MV-4-11 (cell line): ENCODE measurements at regions not wholly inside any gene's neighbourhood (a gene's known extent, or its start where the extent isn't known, plus 50 kb on each side); places are given as distances from the start of the nearest gene placed in this dataset.

ENCODE experiments used
- DNase-seq: peaks from one replicate; lab custom pipeline; 2025; lab: John Stamatoyannopoulos, UW

GRCh38 chrX:38856670-38857265, 55.5 kb downstream of the MID1IP1 start:
- no peak for DNase-seq

GRCh38 chrX:38857736-38858523, 56.7 kb downstream of the MID1IP1 start:
- DNase-seq: no peak

- peak; percentile 14 for DNase-seq
These were observed 58.3 kb downstream of the MID1IP1 start for GRCh38 chrX:38859602-38860001.

- peak; percentile 36 for DNase-seq
These were observed 59.1 kb downstream of the MID1IP1 start for GRCh38 chrX:38860106-38861013.

- DNase-seq: peak; percentile 44
These were observed 60.2 kb downstream of the MID1IP1 start for GRCh38 chrX:38861489-38861888.

GRCh38 chrX:38862100-38862499, 60.8 kb downstream of the MID1IP1 start:
- DNase-seq: no peak

GRCh38 chrX:38864165-38864564, 62.9 kb downstream of the MID1IP1 start:
- DNase-seq: peak; percentile 29

- DNase-seq: no peak
These were observed 67.1 kb downstream of the MID1IP1 start for GRCh38 chrX:38868321-38868720.

GRCh38 chrX:38868941-38869401, 67.7 kb downstream of the MID1IP1 start:
- peak; percentile 80 for DNase-seq

- DNase-seq: no peak
These were observed 69.2 kb downstream of the MID1IP1 start for GRCh38 chrX:38870361-38870895.

- DNase-seq: no peak
These were observed 70.1 kb downstream of the MID1IP1 start for GRCh38 chrX:38871129-38872029.

- no peak for DNase-seq
These were observed 76.1 kb downstream of the MID1IP1 start for GRCh38 chrX:38877366-38877765.

GRCh38 chrX:38878641-38879340, 77.5 kb downstream of the MID1IP1 start:
- DNase-seq: peak; percentile 60

GRCh38 chrX:38879631-38880220, 78.5 kb downstream of the MID1IP1 start:
- peak; percentile 83 for DNase-seq

GRCh38 chrX:38880296-38880854, 79.1 kb downstream of the MID1IP1 start:
- no peak for DNase-seq

- DNase-seq: no peak
These were observed 79.8 kb downstream of the MID1IP1 start for GRCh38 chrX:38881066-38881465.

- peak; percentile 66 for DNase-seq
These were observed 80.5 kb downstream of the MID1IP1 start for GRCh38 chrX:38881727-38882126.

GRCh38 chrX:38882894-38883626, 81.8 kb downstream of the MID1IP1 start:
- peak; percentile 3 for DNase-seq

GRCh38 chrX:38886112-38886511, 84.9 kb downstream of the MID1IP1 start:
- no peak for DNase-seq
